WTC11 (cell line): ENCODE measurements at regions not wholly inside any gene's neighbourhood (a gene's known extent, or its start where the extent isn't known, plus 50 kb on each side); places are given as distances from the start of the nearest gene placed in this dataset.

Source experiments
- ATAC-seq: fragments of 200-7000 bp; cut with Tn5 transposase; 2 replicates; pipeline ENCODE4 v1.10.0; 2021; ENCODE audit warnings: mild to moderate bottlenecking, moderate library complexity
- CTCF ChIA-PET: fragments of 300-600 bp; sonication (Branson Sonifier 250); formaldehyde crosslinking; loops from one replicate; lab custom pipeline; 2021; ENCODE audit warnings: antibody characterized with exemption; lab: Charles Lee
- POLR2A ChIA-PET: fragments of 350-600 bp; sonication (Branson Sonifier 250); formaldehyde crosslinking; loops from one replicate; lab custom pipeline; 2021; ENCODE audit warnings: antibody characterized with exemption; lab: Charles Lee
- DNase-seq: peaks from one replicate; pipeline ENCODE4 v3.0.0; 2021; ENCODE audit warnings: low spot score
- H3K27ac Mint-ChIP-seq: 2 replicates; pipeline ENCODE4 v1.8.0; 2021; ENCODE audit warnings: mixed read lengths
- H3K27me3 Mint-ChIP-seq: 2 replicates; pipeline ENCODE4 v1.8.0; 2021; ENCODE audit warnings: low read depth, mild to moderate bottlenecking, moderate library complexity, mixed read lengths
- H3K36me3 Mint-ChIP-seq: 2 replicates; pipeline ENCODE4 v1.8.0; 2021; ENCODE audit warnings: mixed read lengths
- H3K4me1 Mint-ChIP-seq: 2 replicates; pipeline ENCODE4 v1.8.0; 2022; ENCODE audit warnings: mixed read lengths
- H3K4me3 Mint-ChIP-seq: 2 replicates; pipeline ENCODE4 v1.8.0; 2021; ENCODE audit warnings: mild to moderate bottlenecking, moderate library complexity, mixed read lengths
- H3K9me3 Mint-ChIP-seq: 2 replicates; pipeline ENCODE4 v1.8.0; 2021; ENCODE audit warnings: mixed read lengths
- EMX1 ChIP-seq: fragments of 250-450 bp; sonication (Bioruptor Pico); IDR thresholded peaks from 2 replicates; pipeline ENCODE4 v1.8.0; 2021; ENCODE audit warnings: mild to moderate bottlenecking
- MXD4 ChIP-seq: fragments of 250-450 bp; sonication (Bioruptor Pico); IDR thresholded peaks from 2 replicates; pipeline ENCODE4 v1.8.0; 2021; ENCODE audit warnings: mild to moderate bottlenecking, moderate library complexity, borderline replicate concordance
- MYBL2 ChIP-seq: sonication (generic); formaldehyde crosslinking; IDR thresholded peaks from 2 replicates; pipeline ENCODE4 v1.8.1; 2023; ENCODE audit warnings: mild to moderate bottlenecking, moderate library complexity, missing genetic modification reagents
- NFYB ChIP-seq: sonication (generic); formaldehyde crosslinking; conservative IDR thresholded peaks from 2 replicates; pipeline ENCODE4 v1.8.0; 2022; ENCODE audit warnings: low read depth, missing genetic modification reagents
- NR2C2 ChIP-seq: sonication (generic); formaldehyde crosslinking; IDR thresholded peaks from 2 replicates; pipeline ENCODE4 v1.8.0; 2022; ENCODE audit warnings: mild to moderate bottlenecking, missing genetic modification reagents
- NR3C1 ChIP-seq: sonication (generic); formaldehyde crosslinking; conservative IDR thresholded peaks from 2 replicates; pipeline ENCODE4 v1.8.1; 2023; ENCODE audit warnings: low read depth, mild to moderate bottlenecking, missing genetic modification reagents
- SMAD4 ChIP-seq: sonication (generic); formaldehyde crosslinking; IDR thresholded peaks from 2 replicates; pipeline ENCODE4 v1.8.0; 2022; ENCODE audit warnings: mild to moderate bottlenecking, missing genetic modification reagents
- SOX15 ChIP-seq: fragments of 250-450 bp; sonication (Bioruptor Pico); IDR thresholded peaks from 2 replicates; pipeline ENCODE4 v1.9.0; 2021; ENCODE audit warnings: mild to moderate bottlenecking
- SP1 ChIP-seq: sonication (generic); formaldehyde crosslinking; conservative IDR thresholded peaks from 2 replicates; pipeline ENCODE4 v1.8.1; 2022; ENCODE audit warnings: missing genetic modification reagents
- STAT6 ChIP-seq: sonication (generic); formaldehyde crosslinking; conservative IDR thresholded peaks from 2 replicates; pipeline ENCODE4 v1.8.1; 2023; ENCODE audit warnings: mild to moderate bottlenecking, low read depth, missing genetic modification reagents, moderate library complexity
- TCF7 ChIP-seq: sonication (generic); formaldehyde crosslinking; IDR thresholded peaks from 2 replicates; pipeline ENCODE4 v1.8.0; 2022; ENCODE audit warnings: mild to moderate bottlenecking, low read depth, missing genetic modification reagents, moderate library complexity
- TEAD4 ChIP-seq: sonication (generic); formaldehyde crosslinking; IDR thresholded peaks from 2 replicates; pipeline ENCODE4 v1.8.0; 2022; ENCODE audit warnings: mild to moderate bottlenecking, missing genetic modification reagents
- ZMAT4 ChIP-seq: fragments of 250-450 bp; sonication (Bioruptor Pico); IDR thresholded peaks from 2 replicates; pipeline ENCODE4 v1.9.0; 2021; ENCODE audit warnings: mild to moderate bottlenecking
- ZNF121 ChIP-seq: sonication (generic); formaldehyde crosslinking; IDR thresholded peaks from 2 replicates; pipeline ENCODE4 v1.8.0; 2023; ENCODE audit warnings: missing genetic modification reagents
- ZNF232 ChIP-seq: sonication (generic); formaldehyde crosslinking; IDR thresholded peaks from 2 replicates; pipeline ENCODE4 v1.8.0; 2022; ENCODE audit warnings: mild to moderate bottlenecking, missing genetic modification reagents
- ZNF263 ChIP-seq: sonication (generic); formaldehyde crosslinking; IDR thresholded peaks from 2 replicates; pipeline ENCODE4 v1.8.1; 2022; ENCODE audit warnings: low read depth, mild to moderate bottlenecking, moderate library complexity, missing genetic modification reagents
- ZNF423 ChIP-seq: fragments of 250-450 bp; sonication (Bioruptor Pico); IDR thresholded peaks from 2 replicates; pipeline ENCODE4 v2.1.2; 2022; ENCODE audit warnings: mild to moderate bottlenecking, moderate library complexity
- TF ChIP-seq, protein P1 (sequence below): fragments of 250-450 bp; sonication (Bioruptor Pico); conservative IDR thresholded peaks from 2 replicates; pipeline ENCODE4 v1.9.0; 2021; ENCODE audit warnings: mild to moderate bottlenecking
- TF ChIP-seq, protein P2 (sequence below): sonication (generic); formaldehyde crosslinking; IDR thresholded peaks from 2 replicates; pipeline ENCODE4 v1.8.1; 2022; ENCODE audit warnings: mild to moderate bottlenecking, moderate library complexity, missing genetic modification reagents
- TF ChIP-seq, protein P3 (sequence below): sonication (generic); formaldehyde crosslinking; IDR thresholded peaks from 2 replicates; pipeline ENCODE4 v1.8.0; 2022; ENCODE audit warnings: mild to moderate bottlenecking, missing genetic modification reagents
- TF ChIP-seq, protein P4 (sequence below): sonication (generic); formaldehyde crosslinking; IDR thresholded peaks from 2 replicates; pipeline ENCODE4 v1.8.1; 2023; ENCODE audit warnings: mild to moderate bottlenecking, missing genetic modification reagents, moderate library complexity

- TF ChIP-seq, protein P1, sequence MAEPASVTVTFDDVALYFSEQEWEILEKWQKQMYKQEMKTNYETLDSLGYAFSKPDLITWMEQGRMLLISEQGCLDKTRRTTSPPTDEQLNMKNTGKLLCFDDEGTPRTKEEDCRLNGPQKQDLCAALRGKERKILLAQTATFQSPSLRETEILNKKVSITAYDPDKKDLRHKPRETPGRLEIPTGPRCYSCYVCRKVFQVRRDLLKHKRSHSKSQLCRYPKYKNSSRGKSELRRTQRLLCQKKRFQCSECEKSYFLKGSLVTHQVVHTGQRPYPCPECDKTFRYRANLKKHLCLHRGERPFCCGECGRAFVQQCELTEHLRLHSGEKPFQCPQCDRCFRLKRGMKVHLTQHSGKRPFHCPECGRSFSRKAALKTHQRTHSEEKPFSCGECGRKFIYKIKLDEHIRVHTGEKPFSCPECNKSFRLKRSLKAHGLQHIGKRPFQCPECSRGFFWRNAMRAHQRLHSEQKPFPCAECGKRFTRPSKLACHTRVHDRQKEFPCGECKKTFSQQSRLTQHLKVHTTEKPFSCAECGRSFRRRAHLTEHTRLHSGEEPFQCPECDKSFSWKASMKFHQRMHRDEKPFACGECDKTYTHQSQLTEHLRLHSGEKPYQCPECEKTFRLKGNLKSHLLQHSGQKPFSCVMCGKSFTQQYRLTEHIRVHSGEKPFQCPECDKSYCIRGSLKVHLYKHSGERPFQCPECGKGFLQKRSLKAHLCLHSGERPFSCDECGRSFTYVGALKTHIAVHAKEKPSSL = no peak
- TF ChIP-seq TEAD4 (CRISPR knock-in tag) = no peak
- TF ChIP-seq, protein P2, sequence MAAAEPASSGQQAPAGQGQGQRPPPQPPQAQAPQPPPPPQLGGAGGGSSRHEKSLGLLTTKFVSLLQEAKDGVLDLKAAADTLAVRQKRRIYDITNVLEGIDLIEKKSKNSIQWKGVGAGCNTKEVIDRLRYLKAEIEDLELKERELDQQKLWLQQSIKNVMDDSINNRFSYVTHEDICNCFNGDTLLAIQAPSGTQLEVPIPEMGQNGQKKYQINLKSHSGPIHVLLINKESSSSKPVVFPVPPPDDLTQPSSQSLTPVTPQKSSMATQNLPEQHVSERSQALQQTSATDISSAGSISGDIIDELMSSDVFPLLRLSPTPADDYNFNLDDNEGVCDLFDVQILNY (CRISPR knock-in tag) = no peak
Measured at GRCh38 chr4:129393976-129394375, 298.0 kb downstream of the C4orf33 start (continued).

DNA sequence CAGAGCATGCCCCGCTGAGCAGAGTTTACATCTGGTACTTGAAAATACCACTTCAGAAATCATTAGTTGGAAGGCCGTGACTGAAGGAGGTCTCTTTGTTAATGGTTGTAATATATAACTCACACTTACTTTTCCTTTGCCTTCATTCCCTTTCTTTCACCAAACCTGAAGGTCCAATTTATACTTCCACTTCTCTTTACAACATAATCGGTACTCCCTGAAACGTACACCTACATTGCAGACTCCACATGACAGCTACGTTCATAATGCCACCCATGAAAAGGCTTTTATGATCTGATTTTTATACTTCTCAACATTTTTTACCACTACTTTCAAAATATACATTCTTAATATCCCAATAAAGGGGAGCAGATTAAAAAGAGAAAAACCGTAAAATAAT is 298.7 kb downstream of the C4orf33 start:
- no peak for TF ChIP-seq STAT6 (CRISPR knock-in tag)
- no peak for TF ChIP-seq NFYB (CRISPR knock-in tag)
- TF ChIP-seq EMX1 (CRISPR knock-in tag) = no peak
- TF ChIP-seq SMAD4 (CRISPR knock-in tag) = no peak
- TF ChIP-seq NR2C2 = no peak
- no peak for TF ChIP-seq SP1 (CRISPR knock-in tag)
- no peak for TF ChIP-seq MYBL2 (CRISPR knock-in tag)
- TF ChIP-seq, protein P3, sequence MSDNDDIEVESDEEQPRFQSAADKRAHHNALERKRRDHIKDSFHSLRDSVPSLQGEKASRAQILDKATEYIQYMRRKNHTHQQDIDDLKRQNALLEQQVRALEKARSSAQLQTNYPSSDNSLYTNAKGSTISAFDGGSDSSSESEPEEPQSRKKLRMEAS (CRISPR knock-in tag) = no peak
- TF ChIP-seq, protein P4, sequence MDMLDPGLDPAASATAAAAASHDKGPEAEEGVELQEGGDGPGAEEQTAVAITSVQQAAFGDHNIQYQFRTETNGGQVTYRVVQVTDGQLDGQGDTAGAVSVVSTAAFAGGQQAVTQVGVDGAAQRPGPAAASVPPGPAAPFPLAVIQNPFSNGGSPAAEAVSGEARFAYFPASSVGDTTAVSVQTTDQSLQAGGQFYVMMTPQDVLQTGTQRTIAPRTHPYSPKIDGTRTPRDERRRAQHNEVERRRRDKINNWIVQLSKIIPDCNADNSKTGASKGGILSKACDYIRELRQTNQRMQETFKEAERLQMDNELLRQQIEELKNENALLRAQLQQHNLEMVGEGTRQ (CRISPR knock-in tag) = no peak
- TF ChIP-seq TCF7 (CRISPR knock-in tag) = no peak
- no peak for TF ChIP-seq ZNF121
- no peak for TF ChIP-seq ZMAT4 (CRISPR knock-in tag)
- no peak for TF ChIP-seq ZNF423
- no peak for TF ChIP-seq MXD4 (CRISPR knock-in tag)
- TF ChIP-seq NR3C1 (CRISPR knock-in tag) = no peak
- no peak overlapping the region for H3K4me3 Mint-ChIP-seq

GRCh38 chr4:129403848-129404247 is 307.9 kb downstream of the C4orf33 start:
- peaks cover 20% of the 10 kb centered on the region for H3K36me3 Mint-ChIP-seq
- H3K27me3 Mint-ChIP-seq = no peaks in the 10 kb centered on the region; the same call in 1 of the 2 replicates
- TF ChIP-seq MYBL2 (CRISPR knock-in tag) (no peak), ZNF263 (CRISPR knock-in tag) (no peak), SOX15 (no peak), ZNF232 (CRISPR knock-in tag) (no peak), STAT6 (CRISPR knock-in tag) (no peak)
- POLR2A ChIA-PET = no interaction called here
- DNase-seq (no peak), ATAC-seq (no peak)
- peaks cover 10% of the 10 kb centered on the region for H3K4me1 Mint-ChIP-seq
- CTCF ChIA-PET = no interaction called here
- H3K4me3 Mint-ChIP-seq = no peak overlapping the region
- peaks cover 22% of the 10 kb centered on the region for H3K9me3 Mint-ChIP-seq
- H3K27ac Mint-ChIP-seq = no peak overlapping the region

More for the DNA sequence above, 298.7 kb downstream of the C4orf33 start:
- no peak for DNase-seq
- H3K9me3 Mint-ChIP-seq = peaks cover 35% of the 10 kb centered on the region
- CTCF ChIA-PET = no interaction called here
- POLR2A ChIA-PET = no interaction called here
- peaks cover 7% of the 10 kb centered on the region for H3K36me3 Mint-ChIP-seq
- ATAC-seq = no peak
- H3K27ac Mint-ChIP-seq = no peak overlapping the region
- no peaks in the 10 kb centered on the region for H3K4me1 Mint-ChIP-seq
- no peaks in the 10 kb centered on the region; the same call in 1 of the 2 replicates for H3K27me3 Mint-ChIP-seq
